ENCODE measurements at regions not wholly inside any gene's neighbourhood (a gene's known extent, or its start where the extent isn't known, plus 50 kb on each side); places are given as distances from the start of the nearest gene placed in this dataset.

- no peak for TF ChIP-seq ZBTB7A (IDR thresholded peaks at IDR 0.05; ENCODE audit: low read depth)
- TF ChIP-seq REST (IDR thresholded peaks at IDR 0.05; ENCODE audit: low read depth): no peak
- TF ChIP-seq CREB1 (IDR thresholded peaks at IDR 0.05; ENCODE audit: low read depth): no peak
- TF ChIP-seq CEBPB (IDR thresholded peaks at IDR 0.05): no peak
These were observed 262.8 kb downstream of the OTOL1 start for GRCh38 chr3:161759444-161759843.

- TF ChIP-seq FOXM1 (IDR thresholded peaks at IDR 0.05; ENCODE audit: borderline replicate concordance, low read depth) (no peak), REST (IDR thresholded peaks at IDR 0.05; ENCODE audit: low read depth) (no peak), NFIC (IDR thresholded peaks at IDR 0.05) (no peak), EGR1 (IDR thresholded peaks at IDR 0.05) (no peak), EP300 (IDR thresholded peaks at IDR 0.05; ENCODE audit: borderline replicate concordance) (no peak), TAF1 (IDR thresholded peaks at IDR 0.05; ENCODE audit: low read depth) (no peak), RAD21 (IDR thresholded peaks at IDR 0.05; ENCODE audit: low read depth) (no peak), TCF12 (IDR thresholded peaks at IDR 0.05; ENCODE audit: low read depth) (no peak), TEAD4 (IDR thresholded peaks at IDR 0.05) (no peak)
- TF ChIP-seq, protein P1, sequence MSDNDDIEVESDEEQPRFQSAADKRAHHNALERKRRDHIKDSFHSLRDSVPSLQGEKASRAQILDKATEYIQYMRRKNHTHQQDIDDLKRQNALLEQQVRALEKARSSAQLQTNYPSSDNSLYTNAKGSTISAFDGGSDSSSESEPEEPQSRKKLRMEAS (IDR thresholded peaks at IDR 0.05): no peak
These were observed 269.7 kb downstream of the OTOL1 start for GRCh38 chr3:161766331-161766730.

DNA sequence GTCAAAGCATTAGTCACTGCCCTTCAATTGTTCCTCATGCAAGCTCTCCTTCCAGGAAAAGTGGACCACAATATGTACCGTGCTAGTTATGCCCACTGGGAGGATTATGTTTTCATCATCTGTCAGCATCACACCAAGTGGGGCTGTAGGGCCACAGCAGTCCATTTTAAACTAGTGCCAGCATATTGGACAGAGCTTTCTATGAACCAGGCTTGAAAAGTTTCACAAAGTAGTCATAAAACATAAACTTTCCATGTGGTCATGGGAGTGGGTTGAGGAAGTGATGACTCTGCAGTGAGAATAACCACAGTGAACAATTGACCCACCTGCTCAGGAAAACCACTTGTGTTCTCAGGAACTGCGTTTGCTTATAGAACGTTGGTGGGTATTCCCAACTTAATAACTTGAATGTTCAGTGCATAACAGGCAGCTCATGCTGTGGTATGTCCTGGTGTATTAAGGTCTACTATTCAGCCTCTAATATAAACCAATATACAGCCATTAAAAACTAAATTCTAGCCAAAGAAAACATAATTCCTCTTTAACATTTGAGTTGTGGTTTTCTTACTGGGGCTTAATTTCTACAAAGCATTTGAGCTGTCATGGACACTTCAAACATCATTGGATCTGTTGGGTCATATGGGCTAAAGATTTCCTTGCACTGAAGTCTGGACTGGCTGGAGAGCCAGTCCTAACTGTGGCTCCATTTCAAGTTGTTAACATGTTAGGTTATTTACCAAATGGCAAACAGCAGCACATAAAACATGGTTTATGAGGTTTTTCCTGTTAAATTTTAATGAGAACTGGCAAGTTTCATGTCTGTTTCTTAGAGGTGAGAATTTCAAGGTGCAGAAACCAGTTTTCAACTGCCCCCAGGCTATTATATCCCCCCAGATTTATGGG lies 274.1 kb downstream of the OTOL1 start:
- TF ChIP-seq EP300 (IDR thresholded peaks at IDR 0.05; ENCODE audit: borderline replicate concordance) (no peak), EGR1 (IDR thresholded peaks at IDR 0.05) (no peak), YY1 (IDR thresholded peaks at IDR 0.05; ENCODE audit: low read depth) (no peak)

- TF ChIP-seq NFIC (IDR thresholded peaks at IDR 0.05): no peak
- TF ChIP-seq EGR1 (IDR thresholded peaks at IDR 0.05): no peak
- TF ChIP-seq USF1 (IDR thresholded peaks at IDR 0.05): no peak
- TF ChIP-seq CREB1 (IDR thresholded peaks at IDR 0.05; ENCODE audit: low read depth): no peak
- TF ChIP-seq TEAD4 (IDR thresholded peaks at IDR 0.05): no peak
- no peak for TF ChIP-seq YY1 (IDR thresholded peaks at IDR 0.05; ENCODE audit: low read depth)
- no peak for TF ChIP-seq TCF12 (IDR thresholded peaks at IDR 0.05; ENCODE audit: low read depth)
These were observed 284.8 kb downstream of the OTOL1 start for GRCh38 chr3:161781381-161781780.

DNA sequence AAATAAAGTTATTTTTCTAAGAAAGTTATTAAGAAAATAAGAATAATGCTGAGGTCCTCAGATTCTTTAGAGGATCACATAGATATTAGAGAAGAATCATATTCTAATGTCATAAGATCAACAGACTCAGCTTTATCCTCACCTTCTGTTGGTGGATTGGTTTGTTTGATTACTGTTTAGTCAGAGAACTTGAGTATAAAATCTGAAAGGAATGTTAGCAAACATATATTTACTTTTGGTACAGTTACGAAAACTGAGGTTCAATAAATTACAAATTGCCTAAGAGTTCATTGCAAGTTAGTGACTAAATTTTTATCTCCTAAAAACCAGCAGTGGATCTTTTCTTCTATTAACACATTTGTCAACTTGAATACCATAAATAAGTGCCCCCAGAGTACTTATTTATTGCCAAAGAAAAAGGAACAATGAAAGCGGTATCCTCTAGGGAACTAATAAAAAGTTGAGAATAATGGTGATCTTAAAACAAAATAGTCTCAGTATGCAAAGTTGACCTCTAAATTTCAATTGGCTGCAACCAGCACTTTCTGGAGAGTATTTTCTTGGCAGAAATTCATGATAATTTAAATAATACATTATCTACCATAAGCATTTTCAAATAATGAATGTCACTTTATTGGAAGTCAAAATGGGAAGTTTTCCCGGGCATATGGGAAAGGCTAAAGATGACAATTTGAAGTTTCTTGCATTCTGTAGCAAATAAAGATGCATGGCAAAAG lies 296.8 kb downstream of the OTOL1 start:
- no peak for TF ChIP-seq TCF12 (IDR thresholded peaks at IDR 0.05; ENCODE audit: low read depth)
- no peak for TF ChIP-seq NFIC (IDR thresholded peaks at IDR 0.05)
- TF ChIP-seq USF1 (IDR thresholded peaks at IDR 0.05): no peak
- no peak for TF ChIP-seq CEBPB (IDR thresholded peaks at IDR 0.05)
- no peak for TF ChIP-seq EP300 (IDR thresholded peaks at IDR 0.05; ENCODE audit: borderline replicate concordance)
- no peak for TF ChIP-seq TAF1 (IDR thresholded peaks at IDR 0.05; ENCODE audit: low read depth)
- no peak for TF ChIP-seq REST (IDR thresholded peaks at IDR 0.05; ENCODE audit: low read depth)
- TF ChIP-seq RAD21 (IDR thresholded peaks at IDR 0.05; ENCODE audit: low read depth): no peak
- TF ChIP-seq TEAD4 (IDR thresholded peaks at IDR 0.05): no peak
- no peak for TF ChIP-seq YY1 (IDR thresholded peaks at IDR 0.05; ENCODE audit: low read depth)
- TF ChIP-seq CREB1 (IDR thresholded peaks at IDR 0.05; ENCODE audit: low read depth): no peak
- TF ChIP-seq ZBTB7A (IDR thresholded peaks at IDR 0.05; ENCODE audit: low read depth): no peak
- no peak for TF ChIP-seq EGR1 (IDR thresholded peaks at IDR 0.05)
- TF ChIP-seq FOXM1 (IDR thresholded peaks at IDR 0.05; ENCODE audit: borderline replicate concordance, low read depth): no peak
- TF ChIP-seq, protein P1 (IDR thresholded peaks at IDR 0.05): no peak
